ENCODE measurements at regions not wholly inside any gene's neighbourhood (a gene's known extent, or its start where the extent isn't known, plus 50 kb on each side); places are given as distances from the start of the nearest gene placed in this dataset.

DNA sequence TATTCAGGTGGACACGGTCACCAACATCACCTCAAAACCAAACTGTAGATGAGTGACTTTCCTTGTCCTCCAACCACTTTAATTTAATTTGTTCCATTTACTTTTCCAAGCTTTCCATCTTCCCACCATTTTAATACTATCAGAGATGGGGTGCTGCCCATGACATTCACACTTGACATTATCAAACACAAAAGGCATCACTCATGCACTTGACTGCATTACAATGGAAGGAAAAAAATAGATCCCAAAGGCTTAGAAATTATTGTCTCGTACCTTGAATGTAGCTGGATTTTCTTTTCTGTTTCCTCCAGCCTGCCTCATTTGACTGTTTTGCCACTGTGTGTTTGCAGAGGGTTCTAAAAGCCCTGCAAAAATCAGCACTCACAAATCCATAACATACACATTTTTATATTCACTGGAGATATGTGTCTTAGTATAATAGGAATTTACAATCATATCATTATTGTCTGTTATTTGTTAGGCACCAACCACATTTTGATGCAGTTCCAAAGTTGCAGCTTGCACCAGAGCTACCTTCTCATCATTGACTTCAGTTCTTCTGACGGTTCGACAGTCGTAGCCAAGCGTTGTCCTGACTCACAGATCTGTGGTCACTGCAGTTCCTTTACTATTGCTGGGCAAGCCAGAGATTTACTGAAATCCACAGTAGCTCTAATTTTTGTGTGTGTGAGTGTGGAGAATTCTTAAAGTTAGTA is 712.3 kb upstream of the WWC1 start:
- H3K36me3 ChIP-seq (ENCODE audit: control insufficient read depth, insufficient read depth, low read length): no peaks in the 10 kb centered on the region
- H3K9me3 ChIP-seq (ENCODE audit: control insufficient read depth, low read length): no peaks in the 10 kb centered on the region
- peaks cover 16% of the 10 kb centered on the region for H3K27me3 ChIP-seq (ENCODE audit: control insufficient read depth, insufficient read depth, low read length)
- no peaks in the 10 kb centered on the region for H3K4me1 ChIP-seq (ENCODE audit: control insufficient read depth, insufficient read depth, low read length)
- H3K9ac ChIP-seq (ENCODE audit: low read length): no peak overlapping the region
- no peak overlapping the region for H3K4me3 ChIP-seq (ENCODE audit: low read length)

DNA sequence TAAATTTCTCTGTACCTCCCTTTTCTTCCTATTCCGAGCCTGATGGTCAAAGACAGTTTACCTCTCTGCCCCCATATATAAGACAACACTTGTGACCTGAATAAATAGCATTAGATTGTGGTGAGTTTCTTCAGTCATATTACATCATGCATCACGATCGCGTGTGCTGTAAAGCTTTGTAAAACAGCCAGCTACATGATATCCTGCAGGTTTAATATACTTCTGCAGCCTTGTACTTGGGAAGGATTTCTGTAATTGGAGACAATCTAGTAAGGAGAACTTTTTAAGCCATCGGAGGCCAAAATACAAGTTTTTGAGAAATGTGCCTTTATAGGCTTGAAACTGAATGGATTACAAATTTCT is 711.8 kb upstream of the WWC1 start:
- H3K4me3 ChIP-seq (ENCODE audit: low read length): no peak overlapping the region
- no peaks in the 10 kb centered on the region for H3K9me3 ChIP-seq (ENCODE audit: control insufficient read depth, low read length)
- H3K4me1 ChIP-seq (ENCODE audit: control insufficient read depth, insufficient read depth, low read length): no peaks in the 10 kb centered on the region
- H3K36me3 ChIP-seq (ENCODE audit: control insufficient read depth, insufficient read depth, low read length): no peaks in the 10 kb centered on the region
- no peak overlapping the region for H3K9ac ChIP-seq (ENCODE audit: low read length)
- peaks cover 11% of the 10 kb centered on the region for H3K27me3 ChIP-seq (ENCODE audit: control insufficient read depth, insufficient read depth, low read length)

DNA sequence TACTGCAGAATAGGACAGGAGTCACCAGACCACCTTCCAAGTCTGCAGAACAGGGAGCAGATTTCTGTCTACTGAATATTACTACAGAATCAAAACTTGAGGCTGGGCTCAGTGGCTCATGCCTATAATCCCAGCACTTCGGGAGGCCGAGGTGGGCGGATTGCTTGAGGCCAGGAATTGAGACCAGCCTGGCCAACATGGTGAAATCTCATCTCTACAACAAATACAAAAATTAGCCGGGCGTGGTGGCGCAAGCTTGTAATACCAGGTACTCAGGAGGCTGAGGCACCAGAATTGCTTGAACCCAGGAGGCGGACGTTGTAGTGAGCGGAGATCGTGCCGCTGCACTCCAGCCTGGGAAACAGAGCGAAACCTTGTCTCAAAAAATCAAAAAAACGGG is 710.8 kb upstream of the WWC1 start:
- Histone ChIP-seq H3K9me3 (ENCODE audit: control insufficient read depth, low read length) (no peaks in the 10 kb centered on the region), H3K4me3 (ENCODE audit: low read length) (no peak overlapping the region), H3K9ac (ENCODE audit: low read length) (no peak overlapping the region), H3K4me1 (ENCODE audit: control insufficient read depth, insufficient read depth, low read length) (no peaks in the 10 kb centered on the region), H3K36me3 (ENCODE audit: control insufficient read depth, insufficient read depth, low read length) (no peaks in the 10 kb centered on the region), H3K27me3 (ENCODE audit: control insufficient read depth, insufficient read depth, low read length) (peaks cover 4% of the 10 kb centered on the region)

DNA sequence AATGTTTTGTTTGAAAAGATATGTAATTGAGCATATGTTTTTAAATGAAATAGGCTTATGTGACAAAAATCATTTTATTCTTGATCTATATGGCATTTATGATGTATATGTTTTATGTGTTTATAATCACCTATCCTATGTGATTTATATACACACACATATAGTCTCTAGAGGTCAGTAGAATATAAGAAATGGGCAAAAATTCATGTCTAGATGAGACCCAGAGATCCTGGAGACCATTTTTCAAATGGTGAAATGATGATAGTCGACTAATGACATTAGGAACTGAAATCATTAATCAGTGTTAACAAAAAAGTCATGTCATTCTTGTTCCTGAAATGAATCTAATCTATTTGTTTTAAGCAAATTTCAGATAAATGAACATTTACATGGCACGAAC is 709.2 kb upstream of the WWC1 start:
- Histone ChIP-seq H3K27me3 (ENCODE audit: control insufficient read depth, insufficient read depth, low read length) (peaks cover 3% of the 10 kb centered on the region), H3K36me3 (ENCODE audit: control insufficient read depth, insufficient read depth, low read length) (no peaks in the 10 kb centered on the region), H3K9ac (ENCODE audit: low read length) (no peak overlapping the region), H3K4me3 (ENCODE audit: low read length) (no peak overlapping the region), H3K9me3 (ENCODE audit: control insufficient read depth, low read length) (no peaks in the 10 kb centered on the region), H3K4me1 (ENCODE audit: control insufficient read depth, insufficient read depth, low read length) (no peaks in the 10 kb centered on the region)

DNA sequence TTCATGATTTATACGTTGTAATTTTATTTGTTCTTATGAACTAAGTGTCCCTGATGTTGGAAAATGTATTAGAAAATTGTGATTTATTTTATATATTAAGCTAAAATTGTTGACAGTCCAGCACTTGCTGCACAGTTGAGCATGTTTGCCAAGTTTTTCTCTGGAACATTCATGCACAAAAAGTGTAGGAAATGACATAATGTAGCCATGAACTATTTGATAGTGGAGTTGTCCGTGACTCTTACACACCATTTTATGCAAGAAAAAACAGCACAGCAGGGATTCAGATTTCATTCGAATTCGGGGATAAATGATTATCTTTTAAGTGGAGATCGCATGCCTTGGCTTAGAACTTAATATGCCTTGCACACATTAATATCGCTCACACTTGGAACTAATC is 708.6 kb upstream of the WWC1 start:
- Histone ChIP-seq H3K9me3 (ENCODE audit: control insufficient read depth, low read length) (no peaks in the 10 kb centered on the region), H3K4me3 (ENCODE audit: low read length) (no peak overlapping the region), H3K9ac (ENCODE audit: low read length) (no peak overlapping the region)

DNA sequence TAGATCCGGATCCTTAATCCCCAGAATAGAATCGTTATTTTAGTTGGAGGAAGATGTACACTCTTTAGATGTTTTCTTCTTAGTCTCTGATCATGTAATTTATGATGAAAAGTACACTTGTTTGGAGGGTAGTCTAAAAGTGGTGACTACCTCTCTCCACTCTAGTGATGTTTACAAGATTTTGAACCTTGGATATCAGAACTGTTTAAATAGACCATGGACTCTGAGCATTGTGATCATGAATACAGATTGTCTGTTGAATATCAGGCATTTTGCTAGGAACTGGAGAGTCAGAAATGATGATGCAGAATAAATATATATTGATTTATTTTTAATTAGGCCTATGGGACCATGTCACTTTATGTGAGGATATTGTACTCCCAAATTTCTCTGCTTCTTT is 706.3 kb upstream of the WWC1 start:
- Histone ChIP-seq H3K36me3 (ENCODE audit: control insufficient read depth, insufficient read depth, low read length) (no peaks in the 10 kb centered on the region), H3K27me3 (ENCODE audit: control insufficient read depth, insufficient read depth, low read length) (no peaks in the 10 kb centered on the region), H3K4me3 (ENCODE audit: low read length) (no peak overlapping the region), H3K9me3 (ENCODE audit: control insufficient read depth, low read length) (no peaks in the 10 kb centered on the region), H3K4me1 (ENCODE audit: control insufficient read depth, insufficient read depth, low read length) (no peaks in the 10 kb centered on the region), H3K9ac (ENCODE audit: low read length) (no peak overlapping the region)

More for the DNA sequence above, 708.6 kb upstream of the WWC1 start:
- peaks cover 1% of the 10 kb centered on the region for H3K27me3 ChIP-seq (ENCODE audit: control insufficient read depth, insufficient read depth, low read length)
- H3K36me3 ChIP-seq (ENCODE audit: control insufficient read depth, insufficient read depth, low read length): no peaks in the 10 kb centered on the region
- no peaks in the 10 kb centered on the region for H3K4me1 ChIP-seq (ENCODE audit: control insufficient read depth, insufficient read depth, low read length)

DNA sequence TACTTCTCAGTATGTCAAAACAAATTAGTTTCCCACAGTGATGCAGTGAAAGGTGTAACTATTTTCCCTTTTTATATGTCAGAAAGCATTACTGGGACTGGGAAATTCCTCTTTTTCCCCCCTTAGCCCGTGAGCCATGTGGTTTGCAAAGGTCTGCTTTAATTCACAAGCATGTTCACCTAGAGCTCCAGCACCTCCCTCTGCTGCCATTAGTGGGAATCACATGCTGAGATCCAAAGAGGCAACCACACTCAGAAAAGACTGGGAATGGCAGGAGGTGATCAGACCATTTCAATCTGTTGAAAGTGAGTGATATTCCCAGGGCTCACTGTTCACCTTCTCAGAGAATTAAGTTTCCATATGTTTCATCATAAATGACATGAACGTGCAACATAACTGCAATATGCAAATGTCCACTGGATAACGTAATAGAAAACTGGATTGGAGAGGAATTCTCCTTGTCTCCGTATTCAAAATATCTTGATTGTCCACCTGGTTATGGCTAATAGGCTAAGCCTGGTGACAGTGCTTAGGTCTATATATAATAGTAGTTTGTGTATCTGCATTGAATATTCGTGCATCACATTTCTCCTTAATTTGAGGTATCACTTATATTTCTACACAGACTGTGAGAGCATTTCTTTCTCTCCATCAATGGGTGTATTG is 703.5 kb upstream of the WWC1 start:
- Histone ChIP-seq H3K9ac (ENCODE audit: low read length) (no peak overlapping the region), H3K27me3 (ENCODE audit: control insufficient read depth, insufficient read depth, low read length) (no peaks in the 10 kb centered on the region), H3K4me3 (ENCODE audit: low read length) (no peak overlapping the region), H3K36me3 (ENCODE audit: control insufficient read depth, insufficient read depth, low read length) (no peaks in the 10 kb centered on the region), H3K4me1 (ENCODE audit: control insufficient read depth, insufficient read depth, low read length) (no peaks in the 10 kb centered on the region), H3K9me3 (ENCODE audit: control insufficient read depth, low read length) (no peaks in the 10 kb centered on the region)

DNA sequence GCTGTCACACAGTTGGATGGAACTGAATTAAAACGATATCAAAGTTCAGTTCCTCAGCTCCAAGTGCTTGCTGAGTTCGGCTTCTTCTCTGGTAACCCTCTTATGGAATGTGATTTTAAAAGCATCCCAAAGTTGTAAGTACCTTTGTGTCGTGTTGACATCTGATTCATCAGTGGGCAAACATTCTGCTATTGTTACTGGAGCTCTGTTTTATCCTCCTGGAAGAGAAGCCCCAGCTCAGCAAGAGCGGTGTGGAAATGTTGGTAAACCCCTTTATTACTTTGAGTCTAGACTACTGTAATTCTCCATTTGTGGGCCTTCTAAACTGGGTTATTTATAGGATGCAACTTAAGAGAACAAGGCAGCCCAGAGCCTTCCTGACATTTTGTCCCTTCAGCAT is 699.3 kb upstream of the WWC1 start:
- Histone ChIP-seq H3K9me3 (ENCODE audit: control insufficient read depth, low read length) (no peaks in the 10 kb centered on the region), H3K27me3 (ENCODE audit: control insufficient read depth, insufficient read depth, low read length) (no peaks in the 10 kb centered on the region), H3K4me1 (ENCODE audit: control insufficient read depth, insufficient read depth, low read length) (no peaks in the 10 kb centered on the region), H3K9ac (ENCODE audit: low read length) (no peak overlapping the region), H3K4me3 (ENCODE audit: low read length) (no peak overlapping the region), H3K36me3 (ENCODE audit: control insufficient read depth, insufficient read depth, low read length) (no peaks in the 10 kb centered on the region)

DNA sequence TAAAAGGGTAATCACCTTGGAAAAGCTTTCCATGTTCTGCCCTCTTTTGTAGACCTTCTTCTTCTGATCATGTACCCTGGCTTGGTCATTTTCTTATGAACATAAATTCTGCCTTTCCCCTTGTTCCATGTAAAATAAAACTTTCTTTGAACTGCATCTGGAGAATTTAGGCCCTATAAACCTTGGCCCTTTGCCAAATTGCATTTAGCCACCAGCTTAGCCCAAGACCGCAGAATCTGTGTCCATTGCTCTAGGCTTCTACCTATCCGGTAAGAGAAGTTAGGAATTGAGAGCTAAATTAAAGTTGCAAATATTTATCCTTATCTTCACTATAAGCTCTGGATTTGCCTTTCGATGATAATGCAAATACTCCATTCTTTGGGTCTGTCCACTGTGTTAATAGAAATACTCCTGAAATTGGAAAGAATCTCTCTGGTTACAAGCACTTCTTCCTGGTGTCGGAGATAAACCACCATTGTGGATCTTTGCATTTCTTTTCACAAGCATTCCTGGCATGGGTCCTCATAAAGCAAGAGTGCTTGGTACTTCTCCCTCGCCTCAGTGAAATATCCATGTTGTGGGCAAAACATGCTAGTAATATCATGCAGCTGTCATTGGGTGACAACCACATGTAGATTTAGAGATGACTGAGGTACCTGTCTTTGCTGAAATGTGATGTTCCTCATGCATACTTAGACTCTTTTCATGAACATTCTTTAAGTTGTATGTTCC is 698.0 kb upstream of the WWC1 start:
- no peaks in the 10 kb centered on the region for H3K9me3 ChIP-seq (ENCODE audit: control insufficient read depth, low read length)
- no peaks in the 10 kb centered on the region for H3K27me3 ChIP-seq (ENCODE audit: control insufficient read depth, insufficient read depth, low read length)
- H3K36me3 ChIP-seq (ENCODE audit: control insufficient read depth, insufficient read depth, low read length): no peaks in the 10 kb centered on the region
- no peak overlapping the region for H3K9ac ChIP-seq (ENCODE audit: low read length)
- H3K4me3 ChIP-seq (ENCODE audit: low read length): no peak overlapping the region
- no peaks in the 10 kb centered on the region for H3K4me1 ChIP-seq (ENCODE audit: control insufficient read depth, insufficient read depth, low read length)

DNA sequence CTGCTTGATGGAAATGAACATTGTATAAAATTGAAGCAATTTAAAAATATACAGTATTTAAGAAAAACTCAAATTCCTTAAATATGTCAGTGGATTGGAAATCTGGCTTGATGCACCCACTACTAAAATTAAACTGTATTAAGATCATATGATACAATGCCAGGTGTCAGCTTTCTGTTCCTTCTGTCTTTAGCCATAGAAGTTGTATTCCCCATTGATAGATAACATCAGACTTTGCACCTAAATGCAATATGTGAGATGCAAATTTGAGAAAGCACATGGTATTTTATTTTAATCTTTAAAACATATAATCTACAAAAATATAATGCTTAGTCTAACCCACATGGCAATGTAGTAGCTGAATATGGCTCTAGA is 697.4 kb upstream of the WWC1 start:
- H3K9ac ChIP-seq (ENCODE audit: low read length): no peak overlapping the region
- H3K4me3 ChIP-seq (ENCODE audit: low read length): no peak overlapping the region
- no peaks in the 10 kb centered on the region for H3K4me1 ChIP-seq (ENCODE audit: control insufficient read depth, insufficient read depth, low read length)
- no peaks in the 10 kb centered on the region for H3K9me3 ChIP-seq (ENCODE audit: control insufficient read depth, low read length)
- no peaks in the 10 kb centered on the region for H3K36me3 ChIP-seq (ENCODE audit: control insufficient read depth, insufficient read depth, low read length)
- H3K27me3 ChIP-seq (ENCODE audit: control insufficient read depth, insufficient read depth, low read length): no peaks in the 10 kb centered on the region

DNA sequence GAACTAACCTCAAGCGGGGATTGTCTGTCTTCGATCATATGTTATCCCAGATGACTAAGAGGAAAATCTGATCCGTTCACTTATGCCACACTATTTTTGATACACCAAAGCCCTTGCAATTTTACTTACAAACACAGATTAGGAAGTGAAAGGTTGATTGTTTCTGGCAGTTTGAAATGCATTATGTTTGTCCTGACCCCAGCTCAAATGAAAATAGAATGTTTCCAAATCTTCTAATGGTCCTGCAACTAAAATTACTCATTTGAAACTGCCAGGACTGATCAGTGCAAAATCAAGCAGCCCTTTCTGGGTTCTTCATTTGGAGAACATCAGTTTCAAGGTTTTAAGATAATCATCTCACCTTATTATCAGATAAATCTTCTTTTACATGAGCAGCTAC is 696.7 kb upstream of the WWC1 start:
- no peak overlapping the region for H3K9ac ChIP-seq (ENCODE audit: low read length)
- H3K4me3 ChIP-seq (ENCODE audit: low read length): no peak overlapping the region
- H3K27me3 ChIP-seq (ENCODE audit: control insufficient read depth, insufficient read depth, low read length): no peaks in the 10 kb centered on the region
- H3K4me1 ChIP-seq (ENCODE audit: control insufficient read depth, insufficient read depth, low read length): no peaks in the 10 kb centered on the region
- H3K9me3 ChIP-seq (ENCODE audit: control insufficient read depth, low read length): no peaks in the 10 kb centered on the region
- H3K36me3 ChIP-seq (ENCODE audit: control insufficient read depth, insufficient read depth, low read length): no peaks in the 10 kb centered on the region

DNA sequence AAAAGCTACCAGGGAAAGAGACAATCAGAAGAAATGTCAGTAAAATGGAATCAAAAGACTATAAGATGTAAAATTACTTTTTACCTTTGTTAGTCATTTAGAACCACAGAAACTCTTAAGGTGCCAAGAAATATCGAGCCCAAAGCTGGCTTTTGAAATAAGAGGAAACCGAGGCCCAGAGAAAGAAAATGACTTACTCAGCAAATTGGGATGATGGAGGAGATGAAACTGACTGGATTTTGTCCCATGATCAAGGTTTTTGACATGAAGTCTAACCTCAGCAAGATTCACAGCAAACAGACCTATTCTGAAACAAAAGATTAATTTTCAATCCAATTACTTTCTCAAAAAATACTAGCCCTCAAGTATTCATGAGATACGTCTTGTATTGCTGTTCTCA is 696.2 kb upstream of the WWC1 start:
- no peak overlapping the region for H3K4me3 ChIP-seq (ENCODE audit: low read length)
- H3K9me3 ChIP-seq (ENCODE audit: control insufficient read depth, low read length): no peaks in the 10 kb centered on the region
- no peaks in the 10 kb centered on the region for H3K36me3 ChIP-seq (ENCODE audit: control insufficient read depth, insufficient read depth, low read length)
- H3K27me3 ChIP-seq (ENCODE audit: control insufficient read depth, insufficient read depth, low read length): no peaks in the 10 kb centered on the region
- H3K4me1 ChIP-seq (ENCODE audit: control insufficient read depth, insufficient read depth, low read length): no peaks in the 10 kb centered on the region
- no peak overlapping the region for H3K9ac ChIP-seq (ENCODE audit: low read length)

All from mucosa of stomach (tissue), 1 donor.